ENCODE measurements at regions not wholly inside any gene's neighbourhood (a gene's known extent, or its start where the extent isn't known, plus 50 kb on each side); places are given as distances from the start of the nearest gene placed in this dataset.

GRCh38 chr16:79777679-79778078, 177.1 kb upstream of the MAF start:
- intact Hi-C loops (cut with micrococcal nuclease) = no loop called here
- ATAC-seq (no peak), DNase-seq (no peak)

GRCh38 chr16:79776243-79776847, 175.8 kb upstream of the MAF start:
- DNase-seq (peak; percentile 59), ATAC-seq (peak; percentile 97)
- intact Hi-C loops (cut with micrococcal nuclease) = no loop called here

- no peak for DNase-seq
- intact Hi-C loops (cut with micrococcal nuclease) = no loop called here
- ATAC-seq = no peak
These were observed 172.2 kb upstream of the MAF start for GRCh38 chr16:79772784-79773183.

GRCh38 chr16:79772048-79772447, 171.5 kb upstream of the MAF start:
- DNase-seq (no peak), ATAC-seq (no peak)
- intact Hi-C loops (cut with micrococcal nuclease) = no loop called here

GRCh38 chr16:79770244-79771064, 169.9 kb upstream of the MAF start:
- intact Hi-C loops (cut with micrococcal nuclease) = no loop called here
- ATAC-seq = peak; percentile 99
- peak; percentile 96 for DNase-seq

GRCh38 chr16:79769928-79770243, 169.3 kb upstream of the MAF start:
- DNase-seq = no peak
- intact Hi-C loops (cut with micrococcal nuclease) = no loop called here
- no peak for ATAC-seq

GRCh38 chr16:79769270-79769927, 168.9 kb upstream of the MAF start:
- no peak for DNase-seq
- no peak for ATAC-seq
- intact Hi-C loops (cut with micrococcal nuclease) = no loop called here

- ATAC-seq (peak; percentile 13), DNase-seq (no peak)
- intact Hi-C loops (cut with micrococcal nuclease) = no loop called here
These were observed 167.9 kb upstream of the MAF start for GRCh38 chr16:79768276-79768970.

GRCh38 chr16:79767421-79768275, 167.1 kb upstream of the MAF start:
- intact Hi-C loops (cut with micrococcal nuclease) = no loop called here
- DNase-seq = peak; percentile 37
- peak; percentile 45 for ATAC-seq

- no peak for DNase-seq
- intact Hi-C loops (cut with micrococcal nuclease) = no loop called here
- ATAC-seq = no peak
These were observed 165.4 kb upstream of the MAF start for GRCh38 chr16:79765901-79766394.

GRCh38 chr16:79765431-79765830, 164.9 kb upstream of the MAF start:
- intact Hi-C loops (cut with micrococcal nuclease) = no loop called here
- ATAC-seq = no peak

GRCh38 chr16:79764415-79765110, 164.0 kb upstream of the MAF start:
- intact Hi-C loops (cut with micrococcal nuclease) = no loop called here
- ATAC-seq (no peak), DNase-seq (no peak)

More at GRCh38 chr16:79765431-79765830, 164.9 kb upstream of the MAF start:
- DNase-seq = no peak

GRCh38 chr16:79762217-79762616, 161.7 kb upstream of the MAF start:
- intact Hi-C loops (cut with micrococcal nuclease) = no loop called here
- no peak for ATAC-seq
- no peak for DNase-seq

- intact Hi-C loops (cut with micrococcal nuclease) = no loop called here
- no peak for ATAC-seq
- DNase-seq = no peak
These were observed 158.2 kb upstream of the MAF start for GRCh38 chr16:79758615-79759346.

GRCh38 chr16:79757968-79758367, 157.4 kb upstream of the MAF start:
- no peak for DNase-seq
- no peak for ATAC-seq
- intact Hi-C loops (cut with micrococcal nuclease) = no loop called here

- DNase-seq (no peak), ATAC-seq (no peak)
- intact Hi-C loops (cut with micrococcal nuclease) = no loop called here
These were observed 156.6 kb upstream of the MAF start for GRCh38 chr16:79757163-79757562.

- DNase-seq (no peak), ATAC-seq (no peak)
- intact Hi-C loops (cut with micrococcal nuclease) = no loop called here
These were observed 156.0 kb upstream of the MAF start for GRCh38 chr16:79756571-79756970.

- DNase-seq (no peak), ATAC-seq (peak; percentile 52)
- intact Hi-C loops (cut with micrococcal nuclease) = no loop called here
These were observed 154.0 kb upstream of the MAF start for GRCh38 chr16:79754501-79754900.

Measured in left ventricle myocardium superior (tissue), 1 donor.